ENCODE measurements at regions not wholly inside any gene's neighbourhood (a gene's known extent, or its start where the extent isn't known, plus 50 kb on each side); places are given as distances from the start of the nearest gene placed in this dataset.

DNA sequence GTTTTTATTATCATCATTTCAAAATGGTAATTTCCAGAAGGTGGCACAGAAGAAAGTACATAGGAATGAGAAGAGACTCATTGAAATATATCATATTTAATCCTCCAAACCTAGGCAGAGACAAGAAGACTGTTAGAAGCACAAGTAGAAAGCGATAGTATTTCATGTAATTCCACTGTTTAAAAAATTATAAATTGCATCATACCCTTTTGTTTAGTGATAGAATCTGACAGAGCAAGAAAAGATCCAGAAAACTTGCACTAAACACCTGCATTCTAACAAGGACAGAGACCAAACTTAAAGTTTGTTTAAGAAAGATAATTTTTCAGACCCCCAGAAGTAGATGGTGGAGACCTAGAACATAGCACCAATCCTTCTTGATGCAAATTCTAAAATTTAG, 56.9 kb upstream of the CD96 start:
- no peaks in the 10 kb centered on the region for H3F3A ChIP-seq (ENCODE audit: insufficient read depth, low read length)
- no peak overlapping the region for H3K4me2 ChIP-seq (ENCODE audit: low read depth, low read length)
- H3K27ac ChIP-seq (ENCODE audit: low read length) = no peak overlapping the region
- H3K9me3 ChIP-seq (replicated peaks; ENCODE audit: insufficient read depth, low read length) = no peaks in the 10 kb centered on the region
- no peak overlapping the region for H3K9ac ChIP-seq (ENCODE audit: low read length)
- no peaks in the 10 kb centered on the region for H4K20me1 ChIP-seq (ENCODE audit: insufficient read depth, low read length)
- no peaks in the 10 kb centered on the region for H3K4me1 ChIP-seq (ENCODE audit: low read length)
- TF ChIP-seq EZH2 (optimal IDR thresholded peaks at IDR 0.05; ENCODE audit: low read depth, low read length) = no peak
- TF ChIP-seq, protein P1, sequence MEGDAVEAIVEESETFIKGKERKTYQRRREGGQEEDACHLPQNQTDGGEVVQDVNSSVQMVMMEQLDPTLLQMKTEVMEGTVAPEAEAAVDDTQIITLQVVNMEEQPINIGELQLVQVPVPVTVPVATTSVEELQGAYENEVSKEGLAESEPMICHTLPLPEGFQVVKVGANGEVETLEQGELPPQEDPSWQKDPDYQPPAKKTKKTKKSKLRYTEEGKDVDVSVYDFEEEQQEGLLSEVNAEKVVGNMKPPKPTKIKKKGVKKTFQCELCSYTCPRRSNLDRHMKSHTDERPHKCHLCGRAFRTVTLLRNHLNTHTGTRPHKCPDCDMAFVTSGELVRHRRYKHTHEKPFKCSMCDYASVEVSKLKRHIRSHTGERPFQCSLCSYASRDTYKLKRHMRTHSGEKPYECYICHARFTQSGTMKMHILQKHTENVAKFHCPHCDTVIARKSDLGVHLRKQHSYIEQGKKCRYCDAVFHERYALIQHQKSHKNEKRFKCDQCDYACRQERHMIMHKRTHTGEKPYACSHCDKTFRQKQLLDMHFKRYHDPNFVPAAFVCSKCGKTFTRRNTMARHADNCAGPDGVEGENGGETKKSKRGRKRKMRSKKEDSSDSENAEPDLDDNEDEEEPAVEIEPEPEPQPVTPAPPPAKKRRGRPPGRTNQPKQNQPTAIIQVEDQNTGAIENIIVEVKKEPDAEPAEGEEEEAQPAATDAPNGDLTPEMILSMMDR (IDR thresholded peaks at IDR 0.05; ENCODE audit: low read length) = no peak
- H3K79me2 ChIP-seq (ENCODE audit: low read length) = no peaks in the 10 kb centered on the region
- H3K9me2 ChIP-seq (replicated peaks; ENCODE audit: insufficient read depth, low read length) = no peaks in the 10 kb centered on the region
- no peaks in the 10 kb centered on the region for H3K36me3 ChIP-seq (replicated peaks; ENCODE audit: insufficient read depth, low read length)
- H2AFZ ChIP-seq (ENCODE audit: low read length) = no peak overlapping the region
- no peaks in the 10 kb centered on the region for H3K27me3 ChIP-seq (replicated peaks; ENCODE audit: insufficient read depth, low read length)
- H3K4me3 ChIP-seq (ENCODE audit: low read length) = no peak overlapping the region
- DNase-seq = no peak
